ENCODE measurements at regions not wholly inside any gene's neighbourhood (a gene's known extent, or its start where the extent isn't known, plus 50 kb on each side); places are given as distances from the start of the nearest gene placed in this dataset.

- H3K4me3 ChIP-seq, result no peak overlapping the region
- DNase-seq (ENCODE audit: low spot score), result no peak
- H3K27ac ChIP-seq, result no peak overlapping the region
- no peak for TF ChIP-seq CTCF (IDR thresholded peaks at IDR 0.05)
These were observed 404.9 kb downstream of the PCDH7 start for GRCh38 chr4:31125061-31125460.

GRCh38 chr4:31125496-31125895, 405.3 kb downstream of the PCDH7 start:
- Histone ChIP-seq H3K4me3 (no peak overlapping the region), H3K27ac (no peak overlapping the region)
- no peak for DNase-seq (ENCODE audit: low spot score)
- TF ChIP-seq CTCF (IDR thresholded peaks at IDR 0.05), result no peak

GRCh38 chr4:31126881-31127398, 406.8 kb downstream of the PCDH7 start:
- H3K4me3 ChIP-seq, result no peak overlapping the region
- no peak for DNase-seq (ENCODE audit: low spot score)
- no peak for TF ChIP-seq CTCF (IDR thresholded peaks at IDR 0.05)
- H3K27ac ChIP-seq, result no peak overlapping the region

- no peak for DNase-seq (ENCODE audit: low spot score)
- TF ChIP-seq CTCF (IDR thresholded peaks at IDR 0.05), result no peak
- Histone ChIP-seq H3K27ac (no peak overlapping the region), H3K4me3 (no peak overlapping the region)
These were observed 410.8 kb downstream of the PCDH7 start for GRCh38 chr4:31130930-31131329.

- no peak overlapping the region for H3K27ac ChIP-seq
- H3K4me3 ChIP-seq, result no peak overlapping the region
- TF ChIP-seq CTCF (IDR thresholded peaks at IDR 0.05), result no peak
These were observed 414.6 kb downstream of the PCDH7 start for GRCh38 chr4:31134720-31135119.

GRCh38 chr4:31139767-31140166, 419.6 kb downstream of the PCDH7 start:
- no peak overlapping the region for H3K27ac ChIP-seq
- no peak for DNase-seq (ENCODE audit: low spot score)
- no peak overlapping the region for H3K4me3 ChIP-seq
- no peak for TF ChIP-seq CTCF (IDR thresholded peaks at IDR 0.05)

More at GRCh38 chr4:31134720-31135119, 414.6 kb downstream of the PCDH7 start:
- no peak for DNase-seq (ENCODE audit: low spot score)

- no peak for TF ChIP-seq CTCF (IDR thresholded peaks at IDR 0.05)
- no peak for DNase-seq (ENCODE audit: low spot score)
These were observed 421.1 kb downstream of the PCDH7 start for GRCh38 chr4:31141095-31141831.

More at GRCh38 chr4:31141095-31141831, 421.1 kb downstream of the PCDH7 start:
- no peak overlapping the region for H3K4me3 ChIP-seq
- H3K27ac ChIP-seq, result no peak overlapping the region
